Keratinocyte (primary cell): ENCODE measurements at regions not wholly inside any gene's neighbourhood (a gene's known extent, or its start where the extent isn't known, plus 50 kb on each side); places are given as distances from the start of the nearest gene placed in this dataset.

Source experiments
- DNase-seq: peaks from one replicate; pipeline ENCODE4 v3.0.0-alpha.2; 2011; ENCODE audit warnings: low read depth, missing footprints, low spot score
- FAIRE-seq: peaks from 2 replicates; lab custom pipeline; 2011; peaks lifted over from hg19 to GRCh38; lab: Jason Lieb, UNC
- H2AFZ ChIP-seq: 2 replicates; pipeline ENCODE4 v1.6.0; 2012; ENCODE audit warnings: low read length, control low read depth, inconsistent platforms; ENCODE audit not compliant: control insufficient read depth
- H3K27ac ChIP-seq: 2 replicates; pipeline ENCODE4 v1.5.1; 2011; ENCODE audit warnings: low read length; ENCODE audit not compliant: control insufficient read depth, insufficient read depth
- H3K27me3 ChIP-seq: 3 replicates; pipeline ENCODE4 v1.6.0; 2011; ENCODE audit warnings: low read length; ENCODE audit not compliant: control insufficient read depth, insufficient read depth; ENCODE audit errors: extremely low read depth
- H3K36me3 ChIP-seq, 2 experiments: 2 replicates in 1 of 2; 3 replicates in 1 of 2; pipeline ENCODE4 v1.5.1; 2011; ENCODE audit warnings: low read length in 2 of 2, mild to moderate bottlenecking in 1 of 2; ENCODE audit not compliant: control insufficient read depth in 2 of 2, insufficient read depth in 2 of 2; ENCODE audit errors: extremely low read depth in 1 of 2
- H3K4me1 ChIP-seq: 3 replicates; pipeline ENCODE4 v1.5.1; 2011; ENCODE audit warnings: low read length; ENCODE audit not compliant: control insufficient read depth, insufficient read depth; ENCODE audit errors: extremely low read depth
- H3K4me2 ChIP-seq: 3 replicates; pipeline ENCODE4 v1.6.0; 2011; ENCODE audit warnings: low read depth, low read length; ENCODE audit not compliant: control insufficient read depth, insufficient read depth; ENCODE audit errors: extremely low read depth
- H3K4me3 ChIP-seq, 3 experiments: fragments of 200-600 bp in 1 of 3; sonication (generic) in 1 of 3; 2 replicates in 2 of 3; 3 replicates in 1 of 3; pipeline ENCODE4 v1.5.1; 2011 to 2016; ENCODE audit warnings: low read length in 3 of 3, mild to moderate bottlenecking in 3 of 3, control low read depth in 2 of 3, inconsistent platforms in 1 of 3, low read depth in 1 of 3, mixed read lengths in 1 of 3, mixed run types in 1 of 3, moderate library complexity in 1 of 3; ENCODE audit not compliant: control insufficient read depth in 2 of 3, insufficient read depth in 2 of 3; ENCODE audit errors: extremely low read depth in 1 of 3
- H3K79me2 ChIP-seq: 2 replicates; pipeline ENCODE4 v1.6.0; 2012; ENCODE audit warnings: low read length; ENCODE audit not compliant: control insufficient read depth, insufficient read depth
- H3K9ac ChIP-seq: 3 replicates; pipeline ENCODE4 v1.6.0; 2011; ENCODE audit warnings: low read length; ENCODE audit not compliant: control insufficient read depth, insufficient read depth; ENCODE audit errors: extremely low read depth
- H3K9me1 ChIP-seq: 3 replicates; pipeline ENCODE4 v1.6.0; 2011; ENCODE audit warnings: low read length; ENCODE audit not compliant: control insufficient read depth, insufficient read depth; ENCODE audit errors: extremely low read depth
- H3K9me3 ChIP-seq: 2 replicates; pipeline ENCODE4 v1.5.1; 2012; ENCODE audit warnings: low read depth, low read length; ENCODE audit not compliant: control insufficient read depth
- H4K20me1 ChIP-seq: 3 replicates; pipeline ENCODE4 v1.6.0; 2011; ENCODE audit warnings: low read length; ENCODE audit not compliant: control insufficient read depth, insufficient read depth; ENCODE audit errors: extremely low read depth
- EZH2 ChIP-seq: IDR thresholded peaks from one replicate; pipeline ENCODE4 v1.6.1; 2012; ENCODE audit warnings: inconsistent platforms, mild to moderate bottlenecking, low read length, moderate library complexity
- dilution Hi-C: fragments of 300-500 bp; cut with MboI; formaldehyde crosslinking; loops from one replicate; pipeline ENCODE4 v1.7.0; 2020; ENCODE audit warnings: low sequenced_read_pairs; ENCODE audit not compliant: extremely low pct_ligation_motif_present
- TF ChIP-seq, protein P1 (sequence below), 3 experiments: IDR thresholded peaks in 1 of 3; conservative IDR thresholded peaks in 1 of 3; optimal IDR thresholded peaks in 1 of 3; 2 replicates in 2 of 3; 3 replicates in 1 of 3; pipeline versions ENCODE3 to v1.5.1; 2011; ENCODE audit warnings: low read length in 3 of 3, mild to moderate bottlenecking in 3 of 3, moderate library complexity in 2 of 3, control low read depth in 1 of 3, inconsistent platforms in 1 of 3; ENCODE audit not compliant: insufficient read depth in 2 of 3; ENCODE audit errors: extremely low read depth in 1 of 3

- Histone ChIP-seq H3K9ac (no peak overlapping the region), H3K9me1 (no peaks in the 10 kb centered on the region), H4K20me1 (no peaks in the 10 kb centered on the region), H3K4me3 (no peak overlapping the region), H3K36me3 (no peaks in the 10 kb centered on the region), H3K27ac (no peak overlapping the region), H3K9me3 (no peaks in the 10 kb centered on the region), H3K27me3 (peaks cover 8% of the 10 kb centered on the region), H3K4me1 (peaks cover 11% of the 10 kb centered on the region), H3K79me2 (no peaks in the 10 kb centered on the region), H3K4me2 (no peak overlapping the region), H2AFZ (no peak overlapping the region)
- dilution Hi-C loops, result no loop called here
- no peak for DNase-seq
- FAIRE-seq, result no peak
- TF ChIP-seq, protein P1, sequence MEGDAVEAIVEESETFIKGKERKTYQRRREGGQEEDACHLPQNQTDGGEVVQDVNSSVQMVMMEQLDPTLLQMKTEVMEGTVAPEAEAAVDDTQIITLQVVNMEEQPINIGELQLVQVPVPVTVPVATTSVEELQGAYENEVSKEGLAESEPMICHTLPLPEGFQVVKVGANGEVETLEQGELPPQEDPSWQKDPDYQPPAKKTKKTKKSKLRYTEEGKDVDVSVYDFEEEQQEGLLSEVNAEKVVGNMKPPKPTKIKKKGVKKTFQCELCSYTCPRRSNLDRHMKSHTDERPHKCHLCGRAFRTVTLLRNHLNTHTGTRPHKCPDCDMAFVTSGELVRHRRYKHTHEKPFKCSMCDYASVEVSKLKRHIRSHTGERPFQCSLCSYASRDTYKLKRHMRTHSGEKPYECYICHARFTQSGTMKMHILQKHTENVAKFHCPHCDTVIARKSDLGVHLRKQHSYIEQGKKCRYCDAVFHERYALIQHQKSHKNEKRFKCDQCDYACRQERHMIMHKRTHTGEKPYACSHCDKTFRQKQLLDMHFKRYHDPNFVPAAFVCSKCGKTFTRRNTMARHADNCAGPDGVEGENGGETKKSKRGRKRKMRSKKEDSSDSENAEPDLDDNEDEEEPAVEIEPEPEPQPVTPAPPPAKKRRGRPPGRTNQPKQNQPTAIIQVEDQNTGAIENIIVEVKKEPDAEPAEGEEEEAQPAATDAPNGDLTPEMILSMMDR (optimal IDR thresholded peaks at IDR 0.05 in 1 of 3, IDR thresholded peaks at IDR 0.05 in 1 of 3, conservative IDR thresholded peaks at IDR 0.05 in 1 of 3; ENCODE audit: extremely low read depth in 1 of 3, insufficient read depth in 2 of 3, low read length in 3 of 3), result no peak
- no peak for TF ChIP-seq EZH2
Observed at GRCh38 chr11:19448651-19449050, 207.9 kb upstream of the E2F8 start.

DNA sequence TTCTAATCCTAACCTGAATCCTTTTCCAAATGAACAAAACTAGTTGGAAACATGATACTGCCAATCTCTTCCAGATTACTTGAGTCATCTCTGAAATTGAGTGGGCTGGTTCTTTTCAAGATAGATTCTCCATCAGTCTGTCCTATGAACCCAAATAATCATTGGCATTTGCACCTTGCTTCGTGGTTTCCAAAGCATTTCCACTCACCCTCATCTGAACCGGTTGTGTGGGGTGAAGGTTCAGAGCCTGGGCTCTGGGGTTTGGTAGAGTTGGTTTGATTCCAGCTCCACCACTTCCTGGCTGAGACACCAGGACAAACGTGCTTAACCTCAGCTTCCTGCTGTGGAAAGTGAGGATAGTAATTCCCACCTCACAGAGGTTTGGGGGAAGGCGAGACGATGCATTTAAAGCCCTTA is 206.4 kb upstream of the E2F8 start:
- dilution Hi-C loops, result no loop called here
- no peak overlapping the region for H3K4me3 ChIP-seq
- no peak overlapping the region for H3K9ac ChIP-seq
- no peaks in the 10 kb centered on the region for H3K9me3 ChIP-seq
- H4K20me1 ChIP-seq, result no peaks in the 10 kb centered on the region
- H3K36me3 ChIP-seq, result no peaks in the 10 kb centered on the region
- H2AFZ ChIP-seq, result no peak overlapping the region
- peaks cover 18% of the 10 kb centered on the region for H3K4me1 ChIP-seq
- no peak for DNase-seq
- H3K27ac ChIP-seq, result no peak overlapping the region
- H3K9me1 ChIP-seq, result no peaks in the 10 kb centered on the region
- no peak overlapping the region for H3K4me2 ChIP-seq
- H3K27me3 ChIP-seq, result peaks cover 11% of the 10 kb centered on the region
- TF ChIP-seq, protein P1 (optimal IDR thresholded peaks at IDR 0.05 in 1 of 3, IDR thresholded peaks at IDR 0.05 in 1 of 3, conservative IDR thresholded peaks at IDR 0.05 in 1 of 3; ENCODE audit: extremely low read depth in 1 of 3, insufficient read depth in 2 of 3, low read length in 3 of 3), result no peak
- no peak for TF ChIP-seq EZH2
- FAIRE-seq, result no peak
- H3K79me2 ChIP-seq, result no peaks in the 10 kb centered on the region
